ENCODE measurements at regions not wholly inside any gene's neighbourhood (a gene's known extent, or its start where the extent isn't known, plus 50 kb on each side); places are given as distances from the start of the nearest gene placed in this dataset.

DNA sequence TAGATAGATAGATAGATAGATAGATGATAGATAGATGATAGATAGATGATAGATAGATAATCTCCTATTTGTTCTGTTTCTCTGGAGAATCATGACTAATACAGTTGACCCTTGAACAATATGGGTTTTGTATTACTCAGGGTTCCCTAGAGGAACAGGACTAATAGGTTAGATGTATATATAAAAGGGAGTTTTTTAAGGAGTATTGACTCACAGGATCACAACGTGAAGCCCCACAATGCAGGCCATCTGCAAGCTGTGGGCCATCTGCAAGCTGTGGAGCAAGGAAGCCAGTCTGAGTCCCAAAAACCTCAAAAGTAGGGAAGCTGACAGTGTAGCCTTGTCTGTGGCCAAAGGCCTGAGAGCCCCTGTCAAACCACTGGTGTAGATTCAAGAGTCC lies 67.6 kb downstream of the PYDC2 start:
- Histone ChIP-seq H3K79me2 (ENCODE audit: insufficient read depth, low read length) (no peaks in the 10 kb centered on the region), H3K4me1 (ENCODE audit: insufficient read depth, low read length) (no peaks in the 10 kb centered on the region), H3K36me3 (ENCODE audit: insufficient read depth, low read length) (no peaks in the 10 kb centered on the region), H3K27ac (ENCODE audit: low read depth, low read length) (no peak overlapping the region), H3K27me3 (ENCODE audit: insufficient read depth, low read length) (no peaks in the 10 kb centered on the region), H3K9ac (ENCODE audit: low read length) (no peak overlapping the region), H3K4me3 (ENCODE audit: insufficient read depth, low read depth, low read length) (no peak overlapping the region), H2AFZ (ENCODE audit: low read depth, low read length) (no peak overlapping the region), H4K20me1 (ENCODE audit: insufficient read depth, low read length) (no peaks in the 10 kb centered on the region), H3K9me3 (ENCODE audit: insufficient read depth, low read depth, low read length) (no peaks in the 10 kb centered on the region), H3K4me2 (ENCODE audit: low read length) (no peak overlapping the region)
- H3K27me3 Mint-ChIP-seq (ENCODE audit: low read depth, unreplicated experiment): no peaks in the 10 kb centered on the region
- no peak overlapping the region for H3K4me3 Mint-ChIP-seq (ENCODE audit: unreplicated experiment)
- FAIRE-seq: no peak
- TF ChIP-seq EZH2 (IDR thresholded peaks at IDR 0.05; ENCODE audit: insufficient read depth, low read length): no peak
- TF ChIP-seq, protein P1, sequence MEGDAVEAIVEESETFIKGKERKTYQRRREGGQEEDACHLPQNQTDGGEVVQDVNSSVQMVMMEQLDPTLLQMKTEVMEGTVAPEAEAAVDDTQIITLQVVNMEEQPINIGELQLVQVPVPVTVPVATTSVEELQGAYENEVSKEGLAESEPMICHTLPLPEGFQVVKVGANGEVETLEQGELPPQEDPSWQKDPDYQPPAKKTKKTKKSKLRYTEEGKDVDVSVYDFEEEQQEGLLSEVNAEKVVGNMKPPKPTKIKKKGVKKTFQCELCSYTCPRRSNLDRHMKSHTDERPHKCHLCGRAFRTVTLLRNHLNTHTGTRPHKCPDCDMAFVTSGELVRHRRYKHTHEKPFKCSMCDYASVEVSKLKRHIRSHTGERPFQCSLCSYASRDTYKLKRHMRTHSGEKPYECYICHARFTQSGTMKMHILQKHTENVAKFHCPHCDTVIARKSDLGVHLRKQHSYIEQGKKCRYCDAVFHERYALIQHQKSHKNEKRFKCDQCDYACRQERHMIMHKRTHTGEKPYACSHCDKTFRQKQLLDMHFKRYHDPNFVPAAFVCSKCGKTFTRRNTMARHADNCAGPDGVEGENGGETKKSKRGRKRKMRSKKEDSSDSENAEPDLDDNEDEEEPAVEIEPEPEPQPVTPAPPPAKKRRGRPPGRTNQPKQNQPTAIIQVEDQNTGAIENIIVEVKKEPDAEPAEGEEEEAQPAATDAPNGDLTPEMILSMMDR (IDR thresholded peaks at IDR 0.05; ENCODE audit: insufficient read depth, low read depth, low read length): no peak
- H3K36me3 Mint-ChIP-seq (ENCODE audit: low read depth, unreplicated experiment): no peaks in the 10 kb centered on the region
- H3K4me1 Mint-ChIP-seq (ENCODE audit: low read depth, unreplicated experiment): no peaks in the 10 kb centered on the region
- no peak overlapping the region for H3K27ac Mint-ChIP-seq (ENCODE audit: unreplicated experiment)
- no peak for DNase-seq (ENCODE audit: low read depth)
- H3K9me3 Mint-ChIP-seq (ENCODE audit: unreplicated experiment): no peaks in the 10 kb centered on the region

DNA sequence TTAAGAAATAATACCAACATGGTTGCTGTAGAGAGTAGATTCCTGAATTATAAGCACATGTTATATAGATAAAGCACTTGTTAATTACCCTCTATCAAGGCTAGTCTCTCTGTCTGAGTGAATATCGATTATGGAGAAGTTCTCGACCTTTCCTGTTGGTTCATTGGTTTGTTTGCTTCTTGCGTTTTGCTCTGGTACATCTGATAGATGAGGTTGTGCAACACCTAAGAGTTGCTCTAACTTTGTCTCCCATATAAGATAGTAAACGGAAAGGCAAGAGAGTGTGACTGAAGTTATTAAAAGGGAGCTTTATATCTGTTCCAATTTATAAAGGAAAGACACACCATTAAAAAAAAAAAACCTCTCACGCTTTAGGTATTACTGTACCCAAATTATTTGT lies 69.0 kb downstream of the PYDC2 start:
- H4K20me1 ChIP-seq (ENCODE audit: insufficient read depth, low read length): no peaks in the 10 kb centered on the region
- no peak overlapping the region for H2AFZ ChIP-seq (ENCODE audit: low read depth, low read length)
- Mint-ChIP-seq H3K4me3 (ENCODE audit: unreplicated experiment) (no peak overlapping the region), H3K27me3 (ENCODE audit: low read depth, unreplicated experiment) (no peaks in the 10 kb centered on the region), H3K27ac (ENCODE audit: unreplicated experiment) (no peak overlapping the region), H3K9me3 (ENCODE audit: unreplicated experiment) (no peaks in the 10 kb centered on the region), H3K36me3 (ENCODE audit: low read depth, unreplicated experiment) (no peaks in the 10 kb centered on the region), H3K4me1 (ENCODE audit: low read depth, unreplicated experiment) (no peaks in the 10 kb centered on the region)
- H3K4me3 ChIP-seq (ENCODE audit: insufficient read depth, low read depth, low read length): no peak overlapping the region
- H3K4me1 ChIP-seq (ENCODE audit: insufficient read depth, low read length): no peaks in the 10 kb centered on the region
- TF ChIP-seq, protein P1 (IDR thresholded peaks at IDR 0.05; ENCODE audit: insufficient read depth, low read depth, low read length): no peak
- no peak for TF ChIP-seq EZH2 (IDR thresholded peaks at IDR 0.05; ENCODE audit: insufficient read depth, low read length)
- H3K9me3 ChIP-seq (ENCODE audit: insufficient read depth, low read depth, low read length): no peaks in the 10 kb centered on the region
- no peak overlapping the region for H3K4me2 ChIP-seq (ENCODE audit: low read length)
- no peaks in the 10 kb centered on the region for H3K27me3 ChIP-seq (ENCODE audit: insufficient read depth, low read length)
- H3K36me3 ChIP-seq (ENCODE audit: insufficient read depth, low read length): no peaks in the 10 kb centered on the region
- FAIRE-seq: no peak
- H3K79me2 ChIP-seq (ENCODE audit: insufficient read depth, low read length): no peaks in the 10 kb centered on the region
- H3K9ac ChIP-seq (ENCODE audit: low read length): no peak overlapping the region
- no peak for DNase-seq (ENCODE audit: low read depth)
- H3K27ac ChIP-seq (ENCODE audit: low read depth, low read length): no peak overlapping the region

DNA sequence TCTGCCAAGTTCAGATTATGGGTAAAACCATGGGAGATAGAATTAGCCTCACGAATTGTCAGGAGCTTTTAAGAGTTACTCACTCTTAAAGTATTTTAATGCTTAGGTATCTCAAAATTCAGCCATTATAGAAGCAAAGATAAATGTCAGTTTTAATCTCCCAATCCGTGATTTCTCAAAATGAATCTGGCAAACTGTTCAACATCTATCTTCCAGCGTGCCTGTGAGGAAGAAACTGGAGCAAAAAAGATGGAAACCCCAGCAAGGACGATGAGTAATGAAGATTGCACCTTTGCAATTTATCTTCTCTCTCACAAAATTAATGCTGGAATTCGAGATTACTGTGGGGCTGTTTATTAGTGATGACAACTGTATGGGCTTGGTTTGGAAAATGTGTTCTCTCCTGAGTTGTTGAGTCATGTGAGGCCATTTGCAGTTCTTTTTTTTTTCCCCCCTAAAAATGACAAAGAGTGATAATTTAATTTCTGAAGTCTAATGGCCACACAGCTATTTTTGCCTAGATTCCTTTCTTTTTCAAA lies 70.5 kb downstream of the PYDC2 start:
- Histone ChIP-seq H3K9ac (ENCODE audit: low read length) (no peak overlapping the region), H3K36me3 (ENCODE audit: insufficient read depth, low read length) (no peaks in the 10 kb centered on the region), H3K9me3 (ENCODE audit: insufficient read depth, low read depth, low read length) (no peaks in the 10 kb centered on the region), H3K27ac (ENCODE audit: low read depth, low read length) (no peak overlapping the region), H4K20me1 (ENCODE audit: insufficient read depth, low read length) (no peaks in the 10 kb centered on the region), H3K79me2 (ENCODE audit: insufficient read depth, low read length) (no peaks in the 10 kb centered on the region), H2AFZ (ENCODE audit: low read depth, low read length) (no peak overlapping the region), H3K4me3 (ENCODE audit: insufficient read depth, low read depth, low read length) (no peak overlapping the region), H3K4me1 (ENCODE audit: insufficient read depth, low read length) (no peaks in the 10 kb centered on the region), H3K4me2 (ENCODE audit: low read length) (no peak overlapping the region), H3K27me3 (ENCODE audit: insufficient read depth, low read length) (no peaks in the 10 kb centered on the region)
- no peaks in the 10 kb centered on the region for H3K4me1 Mint-ChIP-seq (ENCODE audit: low read depth, unreplicated experiment)
- DNase-seq (ENCODE audit: low read depth) (peak; percentile 1), FAIRE-seq (no peak)
- H3K36me3 Mint-ChIP-seq (ENCODE audit: low read depth, unreplicated experiment): no peaks in the 10 kb centered on the region
- peaks cover 1% of the 10 kb centered on the region for H3K9me3 Mint-ChIP-seq (ENCODE audit: unreplicated experiment)
- no peak overlapping the region for H3K27ac Mint-ChIP-seq (ENCODE audit: unreplicated experiment)
- H3K27me3 Mint-ChIP-seq (ENCODE audit: low read depth, unreplicated experiment): no peaks in the 10 kb centered on the region
- TF ChIP-seq EZH2 (IDR thresholded peaks at IDR 0.05; ENCODE audit: insufficient read depth, low read length): no peak
- TF ChIP-seq, protein P1 (IDR thresholded peaks at IDR 0.05; ENCODE audit: insufficient read depth, low read depth, low read length): no peak
- no peak overlapping the region for H3K4me3 Mint-ChIP-seq (ENCODE audit: unreplicated experiment)
